ENCODE measurements at regions not wholly inside any gene's neighbourhood (a gene's known extent, or its start where the extent isn't known, plus 50 kb on each side); places are given as distances from the start of the nearest gene placed in this dataset.

DNA sequence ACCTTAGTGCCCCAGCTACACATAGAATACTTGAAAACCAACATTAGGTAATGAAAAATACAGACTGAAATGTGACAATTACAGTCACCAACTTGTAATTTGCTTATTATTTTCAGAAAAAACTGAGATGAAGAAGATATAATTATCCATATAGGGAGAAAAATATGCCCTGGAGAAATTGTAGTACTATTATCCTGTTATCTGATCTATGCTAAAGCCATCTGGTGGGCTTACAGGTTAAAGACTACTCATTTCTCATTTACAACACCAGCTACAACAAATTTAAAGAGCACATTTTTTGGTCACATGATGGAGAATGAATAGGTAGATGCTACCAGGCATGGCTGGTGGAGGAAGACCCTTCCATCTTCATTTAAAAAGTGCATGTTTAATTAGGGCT, 79.6 kb upstream of the NYAP2 start:
- no peak overlapping the region for H3K27ac Mint-ChIP-seq

DNA sequence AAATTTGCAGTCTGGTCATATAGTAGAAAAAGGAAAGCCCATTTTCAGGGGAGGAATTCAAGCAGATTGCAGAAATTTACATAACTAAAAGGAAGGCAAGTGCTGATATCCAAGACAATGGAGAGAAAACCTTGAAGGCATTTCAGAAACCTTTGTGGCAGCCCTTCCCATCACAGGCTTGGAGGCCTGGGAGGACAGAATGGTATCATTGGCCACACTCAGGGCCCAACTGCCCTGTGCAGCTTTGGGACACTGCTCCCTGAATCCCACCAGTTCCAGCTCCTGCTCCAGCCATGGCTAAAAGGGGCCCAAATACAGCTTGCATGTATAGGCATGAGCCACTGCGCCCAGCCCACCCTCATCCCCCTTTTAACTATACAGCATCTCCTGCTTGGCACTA, 81.1 kb upstream of the NYAP2 start:
- H3K4me3 Mint-ChIP-seq = no peak overlapping the region
- TF ChIP-seq, protein P1, sequence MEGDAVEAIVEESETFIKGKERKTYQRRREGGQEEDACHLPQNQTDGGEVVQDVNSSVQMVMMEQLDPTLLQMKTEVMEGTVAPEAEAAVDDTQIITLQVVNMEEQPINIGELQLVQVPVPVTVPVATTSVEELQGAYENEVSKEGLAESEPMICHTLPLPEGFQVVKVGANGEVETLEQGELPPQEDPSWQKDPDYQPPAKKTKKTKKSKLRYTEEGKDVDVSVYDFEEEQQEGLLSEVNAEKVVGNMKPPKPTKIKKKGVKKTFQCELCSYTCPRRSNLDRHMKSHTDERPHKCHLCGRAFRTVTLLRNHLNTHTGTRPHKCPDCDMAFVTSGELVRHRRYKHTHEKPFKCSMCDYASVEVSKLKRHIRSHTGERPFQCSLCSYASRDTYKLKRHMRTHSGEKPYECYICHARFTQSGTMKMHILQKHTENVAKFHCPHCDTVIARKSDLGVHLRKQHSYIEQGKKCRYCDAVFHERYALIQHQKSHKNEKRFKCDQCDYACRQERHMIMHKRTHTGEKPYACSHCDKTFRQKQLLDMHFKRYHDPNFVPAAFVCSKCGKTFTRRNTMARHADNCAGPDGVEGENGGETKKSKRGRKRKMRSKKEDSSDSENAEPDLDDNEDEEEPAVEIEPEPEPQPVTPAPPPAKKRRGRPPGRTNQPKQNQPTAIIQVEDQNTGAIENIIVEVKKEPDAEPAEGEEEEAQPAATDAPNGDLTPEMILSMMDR (IDR thresholded peaks at IDR 0.05) = no peak
- no peaks in the 10 kb centered on the region for H3K27me3 Mint-ChIP-seq
- ATAC-seq = no peak
- ChIA-PET POLR2A (no interaction called here), CTCF (no interaction called here)
- H3K9me3 Mint-ChIP-seq = peaks cover 1% of the 10 kb centered on the region
- no peak overlapping the region for H3K27ac Mint-ChIP-seq
- DNase-seq = no peak
- H3K4me1 Mint-ChIP-seq (ENCODE audit: low read depth) = no peaks in the 10 kb centered on the region
- intact Hi-C loops (cut with micrococcal nuclease) = no loop called here
- H3K36me3 Mint-ChIP-seq (ENCODE audit: low read depth) = no peaks in the 10 kb centered on the region

More for the DNA sequence above, 79.6 kb upstream of the NYAP2 start:
- intact Hi-C loops (cut with micrococcal nuclease) = no loop called here
- H3K4me3 Mint-ChIP-seq = no peak overlapping the region
- TF ChIP-seq, protein P1 (IDR thresholded peaks at IDR 0.05) = no peak
- H3K36me3 Mint-ChIP-seq (ENCODE audit: low read depth) = no peaks in the 10 kb centered on the region
- peaks cover 1% of the 10 kb centered on the region for H3K9me3 Mint-ChIP-seq
- ATAC-seq (no peak), DNase-seq (no peak)
- no peaks in the 10 kb centered on the region for H3K27me3 Mint-ChIP-seq
- ChIA-PET POLR2A (interaction anchor here (0.7 kb wide), 1 partner anchor 346 kb away, joined by 3 read pairs; no protein-coding TSS in a partner anchor), CTCF (no interaction called here)
- no peaks in the 10 kb centered on the region for H3K4me1 Mint-ChIP-seq (ENCODE audit: low read depth)

DNA sequence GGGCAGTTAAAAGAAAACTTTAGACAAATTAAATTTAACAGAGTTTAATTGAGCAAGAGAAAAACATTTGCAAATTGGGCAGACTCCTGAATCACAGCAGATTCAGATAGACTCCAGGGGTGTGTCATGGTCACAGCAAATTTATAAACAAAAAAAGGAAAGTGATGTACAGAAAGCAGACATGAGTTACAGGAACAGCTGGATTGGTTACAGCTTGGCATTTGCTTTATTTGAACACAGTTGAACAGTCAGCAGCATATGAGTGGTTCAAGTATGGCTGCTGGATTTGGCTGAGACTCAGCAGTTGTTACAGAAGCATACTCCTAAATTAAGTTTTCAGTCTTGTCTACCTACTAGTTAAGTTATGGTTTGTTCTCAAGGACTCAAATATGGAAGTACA, 82.3 kb upstream of the NYAP2 start:
- H3K4me3 Mint-ChIP-seq = no peak overlapping the region
- H3K27me3 Mint-ChIP-seq = no peaks in the 10 kb centered on the region
- H3K36me3 Mint-ChIP-seq (ENCODE audit: low read depth) = no peaks in the 10 kb centered on the region
- POLR2A ChIA-PET = no interaction called here
- DNase-seq (no peak), ATAC-seq (no peak)
- TF ChIP-seq, protein P1 (IDR thresholded peaks at IDR 0.05) = no peak
- CTCF ChIA-PET = no interaction called here
- peaks cover 1% of the 10 kb centered on the region for H3K9me3 Mint-ChIP-seq
- no peak overlapping the region for H3K27ac Mint-ChIP-seq
- intact Hi-C loops (cut with micrococcal nuclease) = no loop called here
- no peaks in the 10 kb centered on the region for H3K4me1 Mint-ChIP-seq (ENCODE audit: low read depth)

DNA sequence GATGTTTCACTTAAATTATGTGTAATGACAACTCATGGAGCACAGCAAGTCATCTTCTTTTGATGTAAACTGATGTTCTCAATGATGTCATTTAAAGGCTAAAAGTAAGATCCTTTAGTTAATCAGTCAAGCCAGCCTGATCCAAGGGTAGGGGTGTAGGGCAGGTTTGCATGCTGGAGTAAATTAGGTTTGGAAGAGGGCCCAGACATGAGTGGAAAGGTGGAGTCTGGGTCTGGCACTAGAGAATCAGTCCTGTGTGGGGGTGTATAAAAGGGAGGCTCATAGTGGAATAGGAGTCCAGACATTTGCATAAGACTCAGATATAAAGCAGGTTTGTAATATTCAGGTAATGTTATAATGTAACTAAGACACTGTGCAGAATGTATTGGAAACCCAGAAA, 88.8 kb upstream of the NYAP2 start:
- Mint-ChIP-seq H3K27me3 (no peaks in the 10 kb centered on the region), H3K4me3 (no peak overlapping the region), H3K4me1 (ENCODE audit: low read depth) (no peaks in the 10 kb centered on the region), H3K36me3 (ENCODE audit: low read depth) (no peaks in the 10 kb centered on the region), H3K27ac (no peak overlapping the region), H3K9me3 (no peaks in the 10 kb centered on the region)
- CTCF ChIA-PET = no interaction called here
- TF ChIP-seq, protein P1 (IDR thresholded peaks at IDR 0.05) = no peak
- intact Hi-C loops (cut with micrococcal nuclease) = no loop called here
- POLR2A ChIA-PET = no interaction called here
- no peak for ATAC-seq
- no peak for DNase-seq

DNA sequence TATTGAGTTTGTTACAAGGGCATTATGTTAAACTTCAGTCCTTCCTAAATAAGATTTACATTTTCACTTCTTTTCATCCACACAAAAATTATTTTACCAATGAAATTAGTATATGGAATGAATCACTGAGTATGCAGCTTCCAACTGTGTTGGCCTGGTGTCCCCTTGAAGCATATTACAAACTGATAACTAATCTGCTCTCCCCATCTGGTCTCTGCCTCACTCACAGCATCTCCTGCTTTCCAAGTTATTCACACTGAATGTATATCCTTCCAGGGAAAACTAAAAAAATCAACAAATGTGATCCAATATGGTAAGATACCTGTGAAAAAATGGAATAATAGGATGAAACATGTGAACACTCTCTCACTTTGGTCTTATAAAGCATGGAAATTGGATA, 90.0 kb upstream of the NYAP2 start:
- no peak overlapping the region for H3K27ac Mint-ChIP-seq
- ATAC-seq (no peak), DNase-seq (no peak)
- no peak overlapping the region for H3K4me3 Mint-ChIP-seq
- intact Hi-C loops (cut with micrococcal nuclease) = no loop called here
- TF ChIP-seq, protein P1 (IDR thresholded peaks at IDR 0.05) = no peak
- H3K36me3 Mint-ChIP-seq (ENCODE audit: low read depth) = no peaks in the 10 kb centered on the region
- H3K27me3 Mint-ChIP-seq = no peaks in the 10 kb centered on the region
- POLR2A ChIA-PET = no interaction called here
- H3K4me1 Mint-ChIP-seq (ENCODE audit: low read depth) = no peaks in the 10 kb centered on the region
- CTCF ChIA-PET = no interaction called here
- H3K9me3 Mint-ChIP-seq = no peaks in the 10 kb centered on the region

Data from activated CD8-positive, alpha-beta T cell treated with anti-CD3 and anti-CD28 coated beads for 36 hours (primary cell).